Astrocyte (in vitro differentiated cells and primary cell): ENCODE measurements at regions not wholly inside any gene's neighbourhood (a gene's known extent, or its start where the extent isn't known, plus 50 kb on each side); places are given as distances from the start of the nearest gene placed in this dataset.
"Not testable (repeated sequence)": the region's sequence is repeated elsewhere in the genome, so short reads cannot be mapped to it uniquely, and the experiment has no call there.

Experiments used
- DNase-seq: peaks from one replicate; pipeline ENCODE4 v3.0.0-alpha.2; 2010; ENCODE audit warnings: low read depth
- FAIRE-seq: peaks from 2 replicates; lab custom pipeline; 2011; peaks lifted over from hg19 to GRCh38; lab: Jason Lieb, UNC
- H2AFZ ChIP-seq: 2 replicates; pipeline ENCODE4 v1.6.0; 2012; ENCODE audit warnings: low read depth, low read length, inconsistent platforms
- H3K27ac ChIP-seq: 2 replicates; pipeline ENCODE4 v1.5.1; 2011; ENCODE audit warnings: low read depth, low read length, inconsistent platforms
- H3K27me3 ChIP-seq: 2 replicates; pipeline ENCODE4 v1.6.0; 2011; ENCODE audit warnings: low read length, inconsistent platforms; ENCODE audit not compliant: insufficient read depth
- H3K36me3 ChIP-seq: 2 replicates; pipeline ENCODE4 v1.5.1; 2011; ENCODE audit warnings: low read length, inconsistent platforms; ENCODE audit not compliant: insufficient read depth
- H3K4me1 ChIP-seq: 2 replicates; pipeline ENCODE4 v1.5.1; 2011; ENCODE audit warnings: low read length, inconsistent platforms; ENCODE audit not compliant: insufficient read depth
- H3K4me2 ChIP-seq: 2 replicates; pipeline ENCODE4 v1.6.0; 2012; ENCODE audit warnings: low read length, inconsistent platforms
- H3K4me3 ChIP-seq: 2 replicates; pipeline ENCODE4 v1.5.1; 2011; ENCODE audit warnings: low read depth, mild to moderate bottlenecking, low read length, inconsistent platforms; ENCODE audit not compliant: insufficient read depth
- H3K79me2 ChIP-seq: 2 replicates; pipeline ENCODE4 v1.6.0; 2012; ENCODE audit warnings: mild to moderate bottlenecking, low read length, inconsistent platforms; ENCODE audit not compliant: insufficient read depth
- H3K9ac ChIP-seq: 2 replicates; pipeline ENCODE4 v1.6.0; 2012; ENCODE audit warnings: mild to moderate bottlenecking, low read length, inconsistent platforms
- H3K9me3 ChIP-seq: 2 replicates; pipeline ENCODE4 v1.5.1; 2012; ENCODE audit warnings: low read depth, mild to moderate bottlenecking, low read length, inconsistent platforms; ENCODE audit not compliant: insufficient read depth
- H4K20me1 ChIP-seq: 2 replicates; pipeline ENCODE4 v1.6.0; 2012; ENCODE audit warnings: low read length, inconsistent platforms; ENCODE audit not compliant: insufficient read depth
- H3K27ac Mint-ChIP-seq: one replicate; pipeline ENCODE4 v1.8.0; 2021; ENCODE audit warnings: mild to moderate bottlenecking, mixed read lengths; ENCODE audit not compliant: unreplicated experiment
- H3K27me3 Mint-ChIP-seq: one replicate; pipeline ENCODE4 v1.8.0; 2021; ENCODE audit warnings: low read depth, mixed read lengths; ENCODE audit not compliant: unreplicated experiment
- H3K36me3 Mint-ChIP-seq: one replicate; pipeline ENCODE4 v1.8.0; 2021; ENCODE audit warnings: low read depth, mixed read lengths; ENCODE audit not compliant: unreplicated experiment
- H3K4me1 Mint-ChIP-seq: one replicate; pipeline ENCODE4 v1.8.0; 2021; ENCODE audit warnings: low read depth, mixed read lengths; ENCODE audit not compliant: unreplicated experiment
- H3K4me3 Mint-ChIP-seq: one replicate; pipeline ENCODE4 v1.8.0; 2021; ENCODE audit warnings: mild to moderate bottlenecking, moderate library complexity, mixed read lengths; ENCODE audit not compliant: unreplicated experiment
- H3K9me3 Mint-ChIP-seq: one replicate; pipeline ENCODE4 v1.8.0; 2021; ENCODE audit warnings: mild to moderate bottlenecking, mixed read lengths; ENCODE audit not compliant: unreplicated experiment
- EZH2 ChIP-seq: IDR thresholded peaks from 2 replicates; pipeline ENCODE4 v1.6.1; 2012; ENCODE audit warnings: mild to moderate bottlenecking, low read length, inconsistent platforms; ENCODE audit not compliant: insufficient read depth
- TF ChIP-seq, protein P1 (sequence below): IDR thresholded peaks from 2 replicates; pipeline ENCODE4 v1.5.1; 2011; ENCODE audit warnings: low read depth, mild to moderate bottlenecking, inconsistent platforms, low read length, moderate library complexity; ENCODE audit not compliant: insufficient read depth

- Mint-ChIP-seq H3K36me3 (no peaks in the 10 kb centered on the region), H3K4me1 (no peaks in the 10 kb centered on the region), H3K27ac (no peak overlapping the region), H3K9me3 (peaks cover 2% of the 10 kb centered on the region), H3K27me3 (peaks cover 3% of the 10 kb centered on the region), H3K4me3 (no peak overlapping the region)
- Histone ChIP-seq H3K79me2 (no peaks in the 10 kb centered on the region), H3K9me3 (no peaks in the 10 kb centered on the region), H3K4me3 (no peak overlapping the region), H2AFZ (no peak overlapping the region), H3K9ac (no peak overlapping the region), H3K36me3 (no peaks in the 10 kb centered on the region), H4K20me1 (no peaks in the 10 kb centered on the region), H3K27ac (no peak overlapping the region), H3K4me2 (no peak overlapping the region), H3K27me3 (no peaks in the 10 kb centered on the region), H3K4me1 (no peaks in the 10 kb centered on the region)
- TF ChIP-seq, protein P1, sequence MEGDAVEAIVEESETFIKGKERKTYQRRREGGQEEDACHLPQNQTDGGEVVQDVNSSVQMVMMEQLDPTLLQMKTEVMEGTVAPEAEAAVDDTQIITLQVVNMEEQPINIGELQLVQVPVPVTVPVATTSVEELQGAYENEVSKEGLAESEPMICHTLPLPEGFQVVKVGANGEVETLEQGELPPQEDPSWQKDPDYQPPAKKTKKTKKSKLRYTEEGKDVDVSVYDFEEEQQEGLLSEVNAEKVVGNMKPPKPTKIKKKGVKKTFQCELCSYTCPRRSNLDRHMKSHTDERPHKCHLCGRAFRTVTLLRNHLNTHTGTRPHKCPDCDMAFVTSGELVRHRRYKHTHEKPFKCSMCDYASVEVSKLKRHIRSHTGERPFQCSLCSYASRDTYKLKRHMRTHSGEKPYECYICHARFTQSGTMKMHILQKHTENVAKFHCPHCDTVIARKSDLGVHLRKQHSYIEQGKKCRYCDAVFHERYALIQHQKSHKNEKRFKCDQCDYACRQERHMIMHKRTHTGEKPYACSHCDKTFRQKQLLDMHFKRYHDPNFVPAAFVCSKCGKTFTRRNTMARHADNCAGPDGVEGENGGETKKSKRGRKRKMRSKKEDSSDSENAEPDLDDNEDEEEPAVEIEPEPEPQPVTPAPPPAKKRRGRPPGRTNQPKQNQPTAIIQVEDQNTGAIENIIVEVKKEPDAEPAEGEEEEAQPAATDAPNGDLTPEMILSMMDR: no peak
- no peak for TF ChIP-seq EZH2
- no peak for DNase-seq
- no peak for FAIRE-seq
Measured at GRCh38 chr9:73091909-73092308, 59.8 kb upstream of the ANXA1 start.

GRCh38 chr9:73090214-73090613 is 61.5 kb upstream of the ANXA1 start:
- Histone ChIP-seq H4K20me1 (no peaks in the 10 kb centered on the region), H2AFZ (no peak overlapping the region), H3K27me3 (no peaks in the 10 kb centered on the region), H3K9ac (no peak overlapping the region), H3K36me3 (no peaks in the 10 kb centered on the region), H3K4me1 (no peaks in the 10 kb centered on the region), H3K4me2 (no peak overlapping the region), H3K79me2 (no peaks in the 10 kb centered on the region), H3K9me3 (no peaks in the 10 kb centered on the region), H3K27ac (no peak overlapping the region), H3K4me3 (no peak overlapping the region)
- FAIRE-seq (no peak), DNase-seq (no peak)
- Mint-ChIP-seq H3K4me1 (no peaks in the 10 kb centered on the region), H3K27ac (no peak overlapping the region), H3K27me3 (peaks cover 3% of the 10 kb centered on the region), H3K9me3 (peaks cover 2% of the 10 kb centered on the region), H3K4me3 (no peak overlapping the region), H3K36me3 (no peaks in the 10 kb centered on the region)
- TF ChIP-seq, protein P1: no peak
- TF ChIP-seq EZH2: no peak

DNA sequence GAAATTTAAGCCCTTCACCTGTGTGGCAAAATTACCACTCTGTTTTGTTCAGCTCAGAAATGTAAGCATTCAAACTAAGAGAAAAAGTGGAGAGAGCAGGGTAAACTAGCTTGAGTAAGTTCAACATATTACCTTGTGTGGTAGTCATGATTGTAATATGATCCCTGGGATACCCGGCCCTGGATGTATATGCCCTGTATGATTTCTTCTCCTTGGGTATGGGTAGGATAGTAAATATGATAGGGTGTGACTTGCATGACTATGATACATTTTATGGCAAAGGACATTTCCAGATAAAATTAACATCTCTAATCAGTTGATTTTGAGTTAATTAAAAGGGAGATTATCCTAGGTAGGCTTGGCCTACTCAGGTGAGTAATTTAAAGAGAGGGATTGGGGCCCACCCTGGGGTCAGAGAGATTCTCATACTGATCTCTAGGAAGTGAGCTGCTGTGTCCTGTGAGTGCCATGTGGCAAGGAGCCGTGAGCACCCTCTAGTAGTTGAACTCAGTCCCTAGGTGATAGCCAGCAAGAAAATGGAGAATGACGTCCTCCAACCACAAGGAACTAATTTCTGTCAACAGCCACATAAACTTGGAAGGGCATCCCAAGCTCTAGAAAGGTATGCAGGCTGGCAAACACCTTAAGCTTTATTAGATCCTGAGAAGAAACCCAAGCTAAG is 62.2 kb upstream of the ANXA1 start:
- H3K79me2 ChIP-seq: no peaks in the 10 kb centered on the region
- H3K36me3 Mint-ChIP-seq: no peaks in the 10 kb centered on the region
- no peaks in the 10 kb centered on the region for H3K4me1 ChIP-seq
- no peaks in the 10 kb centered on the region for H3K27me3 ChIP-seq
- H3K36me3 ChIP-seq: no peaks in the 10 kb centered on the region
- H3K9ac ChIP-seq: no peak overlapping the region
- FAIRE-seq (no peak), DNase-seq (no peak)
- no peaks in the 10 kb centered on the region for H3K9me3 Mint-ChIP-seq
- H3K4me2 ChIP-seq: no peak overlapping the region
- no peak overlapping the region for H3K4me3 Mint-ChIP-seq
- no peaks in the 10 kb centered on the region for H3K27me3 Mint-ChIP-seq
- no peaks in the 10 kb centered on the region for H4K20me1 ChIP-seq
- H3K27ac ChIP-seq: no peak overlapping the region
- no peak for TF ChIP-seq EZH2
- TF ChIP-seq, protein P1: no peak
- H3K9me3 ChIP-seq: no peaks in the 10 kb centered on the region
- no peak overlapping the region for H2AFZ ChIP-seq
- H3K4me1 Mint-ChIP-seq: no peaks in the 10 kb centered on the region
- H3K27ac Mint-ChIP-seq: no peak overlapping the region
- H3K4me3 ChIP-seq: no peak overlapping the region

DNA sequence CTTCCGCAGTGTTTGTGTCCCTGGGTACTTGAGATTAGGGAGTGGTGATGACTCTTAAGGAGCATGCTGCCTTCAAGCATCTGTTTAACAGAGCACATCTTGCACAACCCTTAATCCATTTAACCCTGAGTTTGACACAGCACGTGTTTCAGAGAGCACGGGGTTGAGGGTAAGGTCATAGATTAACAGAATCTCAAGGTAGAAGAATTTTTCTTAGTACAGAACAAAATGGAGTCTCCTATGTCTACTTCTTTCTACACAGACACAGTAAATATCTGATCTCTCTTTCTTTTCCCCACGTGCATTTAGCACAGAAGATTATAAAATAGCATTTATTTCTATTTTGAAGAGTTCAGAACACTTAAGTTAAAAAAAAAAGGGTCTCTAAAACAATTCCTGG is 63.8 kb upstream of the ANXA1 start:
- H4K20me1 ChIP-seq, H3K4me1 Mint-ChIP-seq, H3K27ac Mint-ChIP-seq, H3K36me3 ChIP-seq, H3K9ac ChIP-seq, FAIRE-seq, H2AFZ ChIP-seq, H3K4me2 ChIP-seq, H3K36me3 Mint-ChIP-seq, H3K4me3 Mint-ChIP-seq, H3K27ac ChIP-seq, H3K27me3 ChIP-seq, H3K4me3 ChIP-seq, H3K4me1 ChIP-seq, H3K79me2 ChIP-seq, H3K9me3 Mint-ChIP-seq, H3K27me3 Mint-ChIP-seq, DNase-seq, H3K9me3 ChIP-seq: not testable (repeated sequence)
